Large intestine (tissue), 3 donors: ENCODE measurements at regions not wholly inside any gene's neighbourhood (a gene's known extent, or its start where the extent isn't known, plus 50 kb on each side); places are given as distances from the start of the nearest gene placed in this dataset.
A peak's percentile ranks its signal among the peaks of the same experiment; 100 is the strongest.

ENCODE experiments used
- DNase-seq, 2 donors: peaks; one replicate each; pipeline versions ENCODE4 v3.0.0 to v3.0.0-alpha.2; 2013
- H3K27ac ChIP-seq: one replicate; pipeline ENCODE4 v1.5.1; 2013; ENCODE audit warnings: low read length
- H3K27me3 ChIP-seq: 2 replicates; pipeline ENCODE4 v1.6.1; 2013; ENCODE audit warnings: low read length; ENCODE audit not compliant: control insufficient read depth, insufficient read depth
- H3K36me3 ChIP-seq: 2 replicates; pipeline ENCODE4 v1.6.1; 2013; ENCODE audit warnings: low read length; ENCODE audit not compliant: control insufficient read depth, insufficient read depth
- H3K4me1 ChIP-seq: one replicate; pipeline ENCODE4 v1.6.1; 2013; ENCODE audit warnings: low read length; ENCODE audit not compliant: control insufficient read depth, insufficient read depth
- H3K4me3 ChIP-seq: one replicate; pipeline ENCODE4 v1.5.1; 2013; ENCODE audit warnings: low read length
- H3K9me3 ChIP-seq: one replicate; pipeline ENCODE4 v1.6.1; 2013; ENCODE audit warnings: mild to moderate bottlenecking, low read depth, low read length, moderate library complexity; ENCODE audit not compliant: control insufficient read depth
- WGBS: methylation state at CpG from one replicate; pipeline ENCODE4 v1.1.5; 2013; ENCODE audit warnings: low lambda C conversion rate; ENCODE audit not compliant: insufficient coverage; 5-methylcytosine and 5-hydroxymethylcytosine counted together

DNA sequence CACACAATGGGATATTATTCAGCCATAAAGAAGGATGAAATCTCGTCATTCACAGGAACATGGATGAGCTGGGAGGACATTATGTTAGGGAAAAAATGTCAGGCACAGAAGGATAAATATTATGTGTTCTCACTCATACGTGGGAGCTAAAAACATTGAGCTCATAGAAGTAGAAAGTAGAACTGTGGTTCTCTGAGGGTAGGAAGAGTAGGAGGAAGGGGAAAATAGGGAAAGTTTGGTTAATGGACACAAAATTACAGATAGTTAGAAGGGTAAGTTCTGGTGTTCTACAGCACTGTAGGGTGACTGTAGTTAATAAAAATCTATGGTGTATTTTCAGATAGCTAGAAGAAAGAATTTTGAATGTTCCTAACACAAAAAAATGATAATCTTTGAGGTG, 102.6 kb upstream of the LIPC start:
- no peak overlapping the region for H3K4me3 ChIP-seq
- no peak for DNase-seq
- H3K27me3 ChIP-seq, result no peaks in the 10 kb centered on the region
- no peak overlapping the region for H3K27ac ChIP-seq
- WGBS, result 100% methylated on average over 1 of the region's 2 CpGs
- no peaks in the 10 kb centered on the region for H3K36me3 ChIP-seq
- peaks cover 4% of the 10 kb centered on the region for H3K9me3 ChIP-seq
- H3K4me1 ChIP-seq, result peaks cover 33% of the 10 kb centered on the region

DNA sequence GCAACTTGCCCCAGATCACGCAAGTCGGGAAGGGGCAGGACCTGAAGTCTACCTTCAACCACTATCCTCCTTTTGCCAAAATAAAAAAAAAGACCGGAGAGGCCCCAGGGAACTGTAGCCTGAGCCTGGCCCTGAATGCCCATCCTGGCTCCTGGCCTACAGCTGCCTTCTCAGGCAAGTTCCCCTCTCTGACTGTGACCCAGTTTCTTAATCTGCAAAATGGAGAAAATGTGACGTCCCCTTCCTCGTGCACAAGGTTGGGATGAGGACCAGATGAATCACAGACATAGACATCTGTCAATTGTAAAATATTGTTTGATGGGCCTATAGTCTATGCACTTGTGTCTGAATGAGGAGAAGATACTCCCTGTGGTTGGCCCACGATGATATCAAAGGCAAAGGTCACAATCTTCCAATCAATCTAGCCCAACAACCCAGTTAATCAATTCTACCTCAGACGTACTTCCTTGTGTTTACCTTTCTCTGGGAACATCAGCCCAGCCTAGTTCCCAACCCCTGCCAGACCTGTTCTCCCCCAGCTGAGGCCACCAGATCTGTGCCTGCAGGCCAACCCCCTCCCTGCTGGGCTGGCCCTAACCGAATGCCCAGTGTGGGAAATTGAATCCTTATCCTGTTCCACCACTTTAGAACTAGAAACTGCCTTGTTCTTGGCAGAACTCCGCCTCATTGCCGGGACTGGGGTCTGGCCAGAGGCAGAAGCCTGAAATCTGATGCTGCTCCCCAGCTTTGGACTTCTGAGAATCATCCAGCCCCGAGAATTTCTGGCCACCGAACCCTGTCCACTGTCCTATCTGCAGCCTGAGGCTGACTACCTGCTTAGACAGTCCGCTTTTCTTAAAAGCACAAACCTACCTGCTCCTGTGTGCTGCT, 101.8 kb upstream of the LIPC start:
- no peak overlapping the region for H3K4me3 ChIP-seq
- H3K27ac ChIP-seq, result peak overlapping the region; percentile 10
- no peaks in the 10 kb centered on the region for H3K27me3 ChIP-seq
- peaks cover 33% of the 10 kb centered on the region for H3K4me1 ChIP-seq
- WGBS, result 20% methylated on average over 1 of the region's 13 CpGs
- H3K9me3 ChIP-seq, result peaks cover 4% of the 10 kb centered on the region
- peak in 1 of 2 donors; percentile 14 for DNase-seq
- no peaks in the 10 kb centered on the region for H3K36me3 ChIP-seq

DNA sequence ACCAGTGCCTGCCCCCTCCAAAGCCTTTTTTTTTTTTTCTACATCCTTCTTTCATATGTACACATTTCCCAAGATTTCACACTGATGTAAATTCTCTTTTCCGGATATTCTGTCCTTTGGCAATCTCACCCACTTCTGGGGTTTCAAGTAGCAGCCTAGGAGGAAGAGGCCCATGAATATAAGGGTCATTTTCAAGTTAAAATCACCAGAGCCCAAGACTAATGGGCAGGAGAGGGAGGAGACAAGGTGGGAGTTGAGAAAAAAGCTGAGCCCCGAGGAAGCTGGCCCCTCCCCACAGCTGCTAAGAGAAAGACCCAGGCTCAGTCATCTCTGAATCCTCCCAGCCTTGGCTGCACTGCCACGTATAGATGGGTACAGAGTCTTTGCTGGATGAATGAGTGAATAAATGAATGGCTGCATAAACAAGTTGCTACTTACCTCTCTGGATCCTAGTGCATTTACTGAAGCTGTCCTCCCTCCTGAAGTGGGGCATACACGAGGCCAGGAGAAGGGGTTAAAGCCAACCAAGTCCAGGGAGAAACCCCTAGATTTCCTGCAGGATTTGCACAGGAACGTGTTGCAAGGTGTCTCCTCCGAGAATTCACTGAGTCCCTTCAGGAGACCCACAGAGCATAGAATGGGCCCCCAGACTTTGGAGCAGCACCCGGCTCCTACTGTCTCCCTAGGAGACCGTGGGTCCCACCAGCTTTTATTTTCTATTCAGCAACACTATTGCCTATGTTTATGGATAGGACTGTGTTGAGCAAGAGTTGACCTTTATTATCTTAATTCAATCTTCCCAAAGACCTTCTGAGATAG, 100.8 kb upstream of the LIPC start:
- Histone ChIP-seq H3K36me3 (no peaks in the 10 kb centered on the region), H3K9me3 (peaks cover 4% of the 10 kb centered on the region), H3K27me3 (no peaks in the 10 kb centered on the region), H3K4me3 (no peak overlapping the region), H3K4me1 (peaks cover 33% of the 10 kb centered on the region), H3K27ac (peak overlapping the region; percentile 91)
- DNase-seq, result peak in 1 of 2 donors; percentile 15
- 67% methylated on average over 1 of the region's 8 CpGs for WGBS

DNA sequence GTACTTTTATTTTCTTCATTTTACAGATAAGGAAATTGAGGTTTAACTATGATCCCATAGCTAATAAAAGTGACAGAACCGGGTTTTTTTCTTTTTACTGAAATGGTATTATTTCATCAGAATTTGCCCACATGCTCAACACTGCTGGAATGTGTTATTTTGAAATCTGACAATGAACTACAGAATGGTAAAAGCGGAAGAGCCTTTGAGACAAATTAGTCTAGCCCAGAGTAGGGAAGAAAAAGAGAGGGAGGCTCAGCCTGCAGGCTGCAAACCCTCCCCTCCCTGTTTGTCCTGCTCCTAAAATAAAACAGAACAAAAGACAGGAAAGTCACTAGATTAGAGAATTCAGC, 100.3 kb upstream of the LIPC start:
- H3K9me3 ChIP-seq, result peaks cover 4% of the 10 kb centered on the region
- 83% methylated on average over 1 of the region's 2 CpGs for WGBS

GRCh38 chr15:58331913-58332675, 99.7 kb upstream of the LIPC start:
- 40% methylated on average over 1 of the region's 8 CpGs for WGBS
- H3K9me3 ChIP-seq, result peaks cover 4% of the 10 kb centered on the region
- H3K4me3 ChIP-seq, result no peak overlapping the region
- DNase-seq, result peak; percentile 93 to 94
- H3K27ac ChIP-seq, result peak overlapping the region; percentile 91
- H3K4me1 ChIP-seq, result peaks cover 33% of the 10 kb centered on the region
- no peaks in the 10 kb centered on the region for H3K36me3 ChIP-seq
- no peaks in the 10 kb centered on the region for H3K27me3 ChIP-seq

More for the DNA sequence above, 100.3 kb upstream of the LIPC start:
- Histone ChIP-seq H3K27me3 (no peaks in the 10 kb centered on the region), H3K4me3 (no peak overlapping the region), H3K36me3 (no peaks in the 10 kb centered on the region), H3K27ac (peak overlapping the region; percentile 91), H3K4me1 (peaks cover 33% of the 10 kb centered on the region)
- DNase-seq, result no peak

- H3K9me3 ChIP-seq, result peaks cover 3% of the 10 kb centered on the region
- no peaks in the 10 kb centered on the region for H3K36me3 ChIP-seq
- peak in 1 of 2 donors; percentile 53 for DNase-seq
- peak overlapping the region; percentile 91 for H3K27ac ChIP-seq
- no peak overlapping the region for H3K4me3 ChIP-seq
- H3K27me3 ChIP-seq, result no peaks in the 10 kb centered on the region
- peaks cover 33% of the 10 kb centered on the region for H3K4me1 ChIP-seq
Measured at GRCh38 chr15:58332676-58333400, 99.0 kb upstream of the LIPC start.

GRCh38 chr15:58334803-58335202, 97.0 kb upstream of the LIPC start:
- peaks cover 33% of the 10 kb centered on the region for H3K4me1 ChIP-seq
- H3K9me3 ChIP-seq, result no peaks in the 10 kb centered on the region
- H3K4me3 ChIP-seq, result no peak overlapping the region
- H3K36me3 ChIP-seq, result no peaks in the 10 kb centered on the region
- no peak overlapping the region for H3K27ac ChIP-seq
- no peaks in the 10 kb centered on the region for H3K27me3 ChIP-seq
- DNase-seq, result no peak
- 80% methylated on average over 1 of the region's 2 CpGs for WGBS

DNA sequence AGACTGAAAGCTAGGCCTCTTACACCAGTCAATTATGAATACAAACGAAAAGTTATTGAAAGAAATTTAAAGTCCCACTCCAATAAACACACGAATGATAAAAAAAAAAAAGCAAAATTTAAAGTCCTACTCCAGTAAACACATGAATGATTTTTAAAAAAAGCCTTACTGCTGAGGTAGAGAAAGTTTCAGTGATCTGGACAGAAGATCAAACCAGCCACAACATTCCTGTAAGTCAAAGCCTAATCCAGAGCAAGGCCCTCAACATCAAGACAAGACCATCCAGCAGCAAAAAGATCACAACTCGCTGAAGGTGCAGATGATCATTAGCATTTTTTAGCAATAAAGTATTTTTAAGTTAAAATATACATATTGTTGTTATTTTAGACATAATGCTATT, 95.6 kb upstream of the LIPC start:
- 100% methylated on average over 1 of the region's 3 CpGs for WGBS
- no peak overlapping the region for H3K4me3 ChIP-seq
- no peak for DNase-seq
- H3K4me1 ChIP-seq, result peaks cover 23% of the 10 kb centered on the region
- H3K27me3 ChIP-seq, result no peaks in the 10 kb centered on the region
- no peaks in the 10 kb centered on the region for H3K36me3 ChIP-seq
- H3K9me3 ChIP-seq, result no peaks in the 10 kb centered on the region
- H3K27ac ChIP-seq, result no peak overlapping the region

DNA sequence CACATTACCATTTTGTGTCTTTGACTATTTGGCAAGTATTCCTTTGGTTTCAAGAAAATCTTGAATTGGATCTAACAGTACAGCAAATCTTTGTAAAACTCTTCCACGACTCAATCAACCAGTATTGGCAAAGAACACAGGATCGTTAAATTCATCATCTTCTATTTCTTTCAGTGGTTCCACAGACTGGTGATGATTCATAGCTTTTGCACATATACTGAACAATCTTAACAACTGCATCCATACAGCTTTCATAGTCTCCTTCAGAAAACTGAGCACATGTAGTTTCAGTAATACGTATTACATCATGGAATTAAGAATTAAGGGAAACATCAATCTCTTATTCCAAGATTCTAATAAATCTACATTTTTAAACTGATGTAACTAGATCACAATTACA, 91.6 kb upstream of the LIPC start:
- no peak overlapping the region for H3K27ac ChIP-seq
- H3K4me1 ChIP-seq, result no peaks in the 10 kb centered on the region
- H3K9me3 ChIP-seq, result no peaks in the 10 kb centered on the region
- 100% methylated on average over 1 of the region's 3 CpGs for WGBS
- H3K27me3 ChIP-seq, result no peaks in the 10 kb centered on the region
- no peak for DNase-seq
- H3K36me3 ChIP-seq, result no peaks in the 10 kb centered on the region
- H3K4me3 ChIP-seq, result no peak overlapping the region

GRCh38 chr15:58342508-58342907, 89.3 kb upstream of the LIPC start:
- Histone ChIP-seq H3K27me3 (no peaks in the 10 kb centered on the region), H3K36me3 (no peaks in the 10 kb centered on the region), H3K4me3 (no peak overlapping the region), H3K27ac (no peak overlapping the region), H3K4me1 (no peaks in the 10 kb centered on the region), H3K9me3 (no peaks in the 10 kb centered on the region)
- WGBS, result no CpG with 5 or more reads among the region's 6 CpGs
- no peak for DNase-seq
